PC-9 (cell line): ENCODE measurements at regions not wholly inside any gene's neighbourhood (a gene's known extent, or its start where the extent isn't known, plus 50 kb on each side); places are given as distances from the start of the nearest gene placed in this dataset.

Experiments
- BruUV-seq: library from RNA; stranded (reverse); fragments of 400-500 nt; replicated peaks from 2 replicates; lab custom pipeline; 2021; lab: Mats Ljungman, UMichigan
- CTCF ChIA-PET: fragments of 300-600 bp; sonication (Branson Sonifier 250); formaldehyde crosslinking; loops from one replicate; lab custom pipeline; 2022; ENCODE audit warnings: antibody characterized with exemption; lab: Charles Lee
- POLR2A ChIA-PET: fragments of 300-600 bp; sonication (Branson Sonifier 250); formaldehyde crosslinking; loops from one replicate; lab custom pipeline; 2022; ENCODE audit warnings: antibody characterized with exemption; ENCODE audit not compliant: unreplicated experiment; lab: Charles Lee
- DNase-seq, 2 experiments: peaks; one replicate each; pipeline versions ENCODE4 v3.0.0 to v3.0.0-alpha.2; 2015 to 2022; ENCODE audit warnings: mixed read lengths in 1 of 2
- H2AFZ ChIP-seq: fragments of 200-600 bp; sonication (generic); 2 replicates; pipeline ENCODE4 v1.8.1; 2017; ENCODE audit warnings: antibody characterized with exemption
- H3F3A ChIP-seq: fragments of 200-600 bp; sonication (generic); 2 replicates; pipeline ENCODE4 v1.8.1; 2017; ENCODE audit warnings: antibody characterized with exemption, mild to moderate bottlenecking, low read depth; ENCODE audit not compliant: insufficient read depth
- H3K27ac ChIP-seq: fragments of 200-600 bp; sonication (generic); 2 replicates; pipeline ENCODE4 v1.6.1; 2016; ENCODE audit warnings: mixed run types
- H3K27me3 ChIP-seq: fragments of 200-600 bp; sonication (generic); 2 replicates; pipeline ENCODE4 v1.6.1; 2016; ENCODE audit warnings: low read depth, mixed run types; ENCODE audit not compliant: insufficient read depth
- H3K36me3 ChIP-seq: fragments of 200-600 bp; sonication (generic); 2 replicates; pipeline ENCODE4 v1.6.1; 2016; ENCODE audit warnings: low read depth, mixed run types
- H3K4me1 ChIP-seq: fragments of 200-600 bp; sonication (generic); replicated peaks from 2 replicates; pipeline ENCODE4 v1.6.1; 2016; ENCODE audit warnings: mixed run types; ENCODE audit not compliant: insufficient read depth
- H3K4me2 ChIP-seq: fragments of 200-600 bp; sonication (generic); 2 replicates; pipeline ENCODE4 v1.6.1; 2017; ENCODE audit warnings: mixed run types
- H3K4me3 ChIP-seq: fragments of 200-600 bp; sonication (generic); 2 replicates; pipeline ENCODE4 v1.6.1; 2016; ENCODE audit warnings: mixed run types
- H3K79me2 ChIP-seq: fragments of 200-600 bp; sonication (generic); 2 replicates; pipeline ENCODE4 v1.6.1; 2017; ENCODE audit warnings: low read depth, mixed run types
- H3K9me2 ChIP-seq: fragments of 200-600 bp; sonication (generic); 2 replicates; pipeline ENCODE4 v1.8.1; 2017; ENCODE audit warnings: mild to moderate bottlenecking; ENCODE audit not compliant: insufficient read depth
- H3K9me3 ChIP-seq: fragments of 200-600 bp; sonication (generic); 2 replicates; pipeline ENCODE4 v1.8.1; 2016; ENCODE audit warnings: low read depth; ENCODE audit not compliant: insufficient read depth
- H4K20me1 ChIP-seq: fragments of 200-600 bp; sonication (generic); 2 replicates; pipeline ENCODE4 v1.8.1; 2017; ENCODE audit not compliant: insufficient read depth
- CTCF ChIP-seq: fragments of 200-600 bp; sonication (generic); conservative IDR thresholded peaks from 2 replicates; pipeline ENCODE4 v1.6.1; 2017; ENCODE audit warnings: mixed run types, antibody characterized with exemption, mild to moderate bottlenecking, moderate library complexity
- EZH2 ChIP-seq: fragments of 200-600 bp; sonication (generic); IDR thresholded peaks from 2 replicates; pipeline ENCODE4 v1.8.0; 2017; ENCODE audit warnings: antibody characterized with exemption, low read depth
- intact Hi-C: fragments of 100-400 bp; cut with micrococcal nuclease; formaldehyde crosslinking; loops from one replicate; pipeline ENCODE4 v1.10.0; 2022; ENCODE audit not compliant: unreplicated experiment

- DNase-seq = peak in 1 of 2 experiments; percentile 12
- no peaks in the 10 kb centered on the region for H3K36me3 ChIP-seq
- H3K4me2 ChIP-seq = no peak overlapping the region
- no peak overlapping the region for H3K4me3 ChIP-seq
- H3F3A ChIP-seq = no peaks in the 10 kb centered on the region
- 0 out of 2 replicates have a peak, but pooled peaks cover 3% of the 10 kb centered on the region for H3K9me3 ChIP-seq
- POLR2A ChIA-PET = no interaction called here
- BruUV-seq = no TSS peak
- intact Hi-C loops = no loop called here
- TF ChIP-seq CTCF = no peak
- no peak for TF ChIP-seq EZH2
- H3K27me3 ChIP-seq = no peaks in the 10 kb centered on the region
- H2AFZ ChIP-seq = no peak overlapping the region
- no peaks in the 10 kb centered on the region for H3K79me2 ChIP-seq
- no peaks in the 10 kb centered on the region for H4K20me1 ChIP-seq
- no peak overlapping the region for H3K27ac ChIP-seq
- H3K9me2 ChIP-seq = no peaks in the 10 kb centered on the region
- CTCF ChIA-PET = no interaction called here
- no peaks in the 10 kb centered on the region for H3K4me1 ChIP-seq
Observed at GRCh38 chr4:122679317-122679716, 53.2 kb upstream of the BBS12 start.

- CTCF ChIA-PET = no interaction called here
Observed at GRCh38 chr4:122679946-122680345, 52.6 kb upstream of the BBS12 start.

GRCh38 chr4:122681568-122681967, 50.9 kb upstream of the BBS12 start:
- Histone ChIP-seq H4K20me1 (no peaks in the 10 kb centered on the region), H3K36me3 (no peaks in the 10 kb centered on the region), H3K4me1 (no peaks in the 10 kb centered on the region), H3K9me3 (0 out of 2 replicates have a peak, but pooled peaks cover 3% of the 10 kb centered on the region), H2AFZ (no peak overlapping the region), H3K4me3 (no peak overlapping the region), H3K4me2 (no peak overlapping the region), H3K27me3 (no peaks in the 10 kb centered on the region), H3K79me2 (no peaks in the 10 kb centered on the region), H3F3A (no peaks in the 10 kb centered on the region), H3K9me2 (no peaks in the 10 kb centered on the region), H3K27ac (no peak overlapping the region)
- TF ChIP-seq EZH2 (no peak), CTCF (no peak)
- intact Hi-C loops = no loop called here
- ChIA-PET CTCF (no interaction called here), POLR2A (no interaction called here)
- BruUV-seq = no TSS peak
- DNase-seq = peak in 1 of 2 experiments; percentile 33

More at GRCh38 chr4:122679946-122680345, 52.6 kb upstream of the BBS12 start:
- peak in 1 of 2 experiments; percentile 4 for DNase-seq
- TF ChIP-seq CTCF (no peak), EZH2 (no peak)
- POLR2A ChIA-PET = no interaction called here
- no peaks in the 10 kb centered on the region for H3K79me2 ChIP-seq
- no peaks in the 10 kb centered on the region for H3F3A ChIP-seq
- 0 out of 2 replicates have a peak, but pooled peaks cover 3% of the 10 kb centered on the region for H3K9me3 ChIP-seq
- no peak overlapping the region for H2AFZ ChIP-seq
- H3K4me2 ChIP-seq = no peak overlapping the region
- H3K4me3 ChIP-seq = no peak overlapping the region
- no peaks in the 10 kb centered on the region for H3K4me1 ChIP-seq
- H3K27me3 ChIP-seq = no peaks in the 10 kb centered on the region
- H3K9me2 ChIP-seq = no peaks in the 10 kb centered on the region
- H3K36me3 ChIP-seq = no peaks in the 10 kb centered on the region
- intact Hi-C loops = no loop called here
- no peak overlapping the region for H3K27ac ChIP-seq
- no TSS peak for BruUV-seq
- H4K20me1 ChIP-seq = no peaks in the 10 kb centered on the region
